ENCODE measurements at regions not wholly inside any gene's neighbourhood (a gene's known extent, or its start where the extent isn't known, plus 50 kb on each side); places are given as distances from the start of the nearest gene placed in this dataset.

GRCh38 chr4:72911316-72911715, 158.2 kb downstream of the COX18 start:
- TF ChIP-seq CTCF (IDR thresholded peaks at IDR 0.05) (no peak), EZH2 (IDR thresholded peaks at IDR 0.05; ENCODE audit: borderline replicate concordance, insufficient read depth, low read depth, low read length, poor library complexity, severe bottlenecking) (no peak)
